Left hindlimb (tissue), 1 donor: ENCODE measurements at regions not wholly inside any gene's neighbourhood (a gene's known extent, or its start where the extent isn't known, plus 50 kb on each side); places are given as distances from the start of the nearest gene placed in this dataset.
A peak's percentile ranks its signal among the peaks of the same experiment; 100 is the strongest.
"Not testable (repeated sequence)": the region's sequence is repeated elsewhere in the genome, so short reads cannot be mapped to it uniquely, and the experiment has no call there.

ENCODE experiments used
- DNase-seq: peaks from one replicate; pipeline ENCODE4 v3.0.0-alpha.2; 2018

DNA sequence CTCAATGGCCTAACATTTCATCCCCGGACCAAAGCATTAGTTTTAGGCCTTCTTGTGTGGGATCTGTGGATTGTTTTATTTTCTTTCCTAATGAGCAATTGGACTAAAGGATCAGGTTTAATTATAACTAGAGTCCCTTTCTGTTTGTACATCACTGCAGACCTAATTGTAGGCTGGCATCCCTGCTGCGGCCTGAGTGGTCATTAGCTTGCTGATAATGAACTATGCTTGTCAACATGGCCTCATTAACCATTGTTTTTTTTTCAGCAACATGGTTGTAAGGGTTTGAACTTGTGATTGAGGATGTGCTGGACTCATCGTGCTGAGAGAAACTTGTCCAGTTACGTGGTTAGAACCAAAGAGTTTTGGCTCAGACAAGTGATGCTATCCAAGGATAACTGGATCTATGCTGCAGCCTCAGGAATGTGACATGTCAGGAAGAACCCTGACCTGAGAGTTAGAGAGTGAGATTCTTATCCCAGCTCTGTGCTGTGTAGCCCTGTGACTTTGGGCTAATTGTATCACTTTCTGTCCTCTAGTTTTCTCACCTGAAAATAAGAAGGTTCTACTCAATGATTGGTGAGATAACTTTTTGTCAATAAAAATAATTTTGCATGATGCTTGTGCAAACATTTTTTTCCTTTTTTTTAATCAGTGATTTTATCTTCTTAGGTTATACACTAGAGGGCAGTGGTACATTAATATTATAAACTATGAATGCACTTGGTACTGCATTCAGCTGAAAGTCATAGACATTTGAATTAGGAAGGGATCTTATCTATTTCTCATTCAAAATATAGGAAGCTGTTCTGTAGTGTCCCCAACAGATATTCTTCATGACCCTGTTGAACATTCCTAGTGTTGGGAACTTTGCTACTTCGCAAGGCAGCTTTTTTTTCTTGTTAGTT lies 140.9 kb downstream of the RNF144B start:
- DNase-seq: no peak

- DNase-seq: no peak
Measured at GRCh38 chr6:18530201-18530600, 143.1 kb downstream of the RNF144B start.

GRCh38 chr6:18532139-18532538 lies 145.0 kb downstream of the RNF144B start:
- no peak for DNase-seq

- no peak for DNase-seq
Measured at GRCh38 chr6:18533793-18534192, 146.6 kb downstream of the RNF144B start.

- DNase-seq: no peak
Measured at GRCh38 chr6:18536591-18537055, 149.5 kb downstream of the RNF144B start.

DNA sequence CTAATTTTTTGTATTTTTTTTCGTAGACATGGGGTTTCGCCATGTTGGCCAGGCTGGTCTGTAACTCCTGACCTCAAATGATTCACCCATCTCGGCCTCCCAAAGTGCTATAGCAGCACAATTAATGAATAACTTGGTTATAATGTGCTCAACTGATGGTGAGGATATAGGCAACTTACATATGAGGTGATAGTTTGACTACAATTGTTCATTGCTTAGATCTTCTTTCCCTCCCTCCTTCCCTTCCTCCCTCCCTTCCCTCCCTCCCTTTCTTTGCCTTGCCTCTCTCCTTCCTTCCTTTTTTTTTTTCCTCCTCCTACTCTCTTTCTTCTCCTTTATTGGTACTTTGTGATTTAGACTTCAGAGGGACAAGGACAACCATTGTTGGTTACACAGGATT lies 151.2 kb downstream of the RNF144B start:
- DNase-seq: no peak

DNA sequence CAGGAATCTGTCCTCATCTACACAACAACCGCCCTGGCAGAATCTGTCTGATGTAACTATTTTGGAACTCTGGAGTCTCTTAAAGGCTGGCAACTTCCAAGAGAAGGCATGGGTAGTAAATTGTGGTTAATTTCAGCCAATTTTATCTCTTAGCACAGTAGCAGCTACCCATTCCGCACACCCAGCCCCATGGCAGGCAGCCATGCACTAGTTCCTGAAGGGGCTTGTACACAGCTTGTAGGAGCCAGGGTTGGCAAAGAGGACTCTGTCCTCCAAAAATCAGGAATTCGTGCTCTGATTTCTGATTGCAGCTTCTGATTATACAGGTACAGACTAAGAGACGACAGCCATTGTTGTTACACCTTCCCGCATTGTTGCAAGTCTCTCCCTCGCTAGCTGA lies 155.9 kb downstream of the RNF144B start:
- DNase-seq: no peak

- DNase-seq: not testable (repeated sequence)
Measured at GRCh38 chr6:18545142-18545541, 158.0 kb downstream of the RNF144B start.

- DNase-seq: no peak
Measured at GRCh38 chr6:18545726-18546125, 158.6 kb downstream of the RNF144B start.

DNA sequence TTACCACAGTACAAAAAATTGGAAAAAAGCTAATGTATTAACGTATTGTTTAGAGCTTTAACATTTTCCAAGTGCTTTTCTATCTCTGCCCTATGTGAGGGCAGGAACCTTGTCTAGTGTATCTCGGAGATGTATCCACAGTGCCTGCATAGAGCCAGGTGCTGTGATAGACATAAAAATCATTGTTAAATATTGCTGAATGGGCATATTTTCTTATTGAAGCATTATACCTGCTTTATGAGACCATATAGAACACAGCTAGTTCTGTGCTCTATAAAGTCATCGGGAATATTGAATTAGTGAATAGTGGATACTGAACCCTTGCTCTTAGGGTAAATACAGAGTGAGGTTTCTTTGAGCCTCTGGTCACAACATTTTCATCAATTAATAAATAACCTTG lies 163.0 kb downstream of the RNF144B start:
- DNase-seq: no peak

- DNase-seq: no peak
Measured at GRCh38 chr6:18551228-18551627, 164.1 kb downstream of the RNF144B start.

DNA sequence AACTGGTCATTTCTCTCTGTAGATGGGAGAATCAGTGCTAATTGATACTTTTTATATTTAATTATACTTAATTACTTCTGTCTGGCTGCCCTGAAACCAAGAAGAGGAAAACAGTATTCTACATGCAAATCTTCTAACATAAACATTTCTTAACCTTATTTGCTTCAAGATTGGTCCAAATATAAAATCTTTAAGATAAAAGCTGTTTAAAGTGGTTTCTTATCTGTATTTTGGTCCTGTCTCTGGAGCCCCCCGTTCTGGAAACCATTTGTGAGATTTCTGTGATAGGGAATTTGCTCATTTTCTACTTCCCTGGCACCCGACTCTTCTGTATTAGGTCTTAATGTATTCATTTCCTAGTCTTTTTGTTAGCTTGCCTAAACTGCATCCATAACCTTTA lies 168.6 kb downstream of the RNF144B start:
- DNase-seq: no peak

- no peak for DNase-seq
Measured at GRCh38 chr6:18561037-18561750, 174.0 kb downstream of the RNF144B start.

- no peak for DNase-seq
Measured at GRCh38 chr6:18562726-18563125, 175.6 kb downstream of the RNF144B start.

GRCh38 chr6:18564775-18565174 lies 177.6 kb downstream of the RNF144B start:
- no peak for DNase-seq

DNA sequence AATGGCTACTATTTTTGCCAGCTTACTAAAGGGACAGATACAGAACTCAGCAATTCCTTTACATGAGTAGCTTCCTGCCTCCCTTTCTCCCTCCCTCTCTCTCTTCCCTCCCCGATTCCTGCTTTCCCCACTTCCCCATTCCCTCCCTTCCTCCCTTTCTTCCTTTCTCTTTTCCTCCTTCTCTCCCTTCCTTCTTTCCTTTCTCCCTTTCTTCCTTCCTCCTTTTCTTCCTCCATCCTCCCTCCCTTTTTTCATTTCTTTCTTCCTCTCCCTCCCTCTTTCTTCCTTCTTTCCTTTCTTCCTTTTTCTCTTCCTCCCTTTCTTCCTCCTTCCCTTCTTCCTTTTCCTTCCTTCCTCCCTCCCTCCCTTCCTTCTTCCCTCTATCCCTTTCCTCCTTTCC lies 178.1 kb downstream of the RNF144B start:
- no peak for DNase-seq

- DNase-seq: no peak
Measured at GRCh38 chr6:18567380-18567779, 180.2 kb downstream of the RNF144B start.

GRCh38 chr6:18577491-18577890 lies 190.3 kb downstream of the RNF144B start:
- no peak for DNase-seq

- no peak for DNase-seq
Measured at GRCh38 chr6:18579166-18579565, 192.0 kb downstream of the RNF144B start.

- DNase-seq: no peak
Measured at GRCh38 chr6:18579869-18580268, 192.7 kb downstream of the RNF144B start.

DNA sequence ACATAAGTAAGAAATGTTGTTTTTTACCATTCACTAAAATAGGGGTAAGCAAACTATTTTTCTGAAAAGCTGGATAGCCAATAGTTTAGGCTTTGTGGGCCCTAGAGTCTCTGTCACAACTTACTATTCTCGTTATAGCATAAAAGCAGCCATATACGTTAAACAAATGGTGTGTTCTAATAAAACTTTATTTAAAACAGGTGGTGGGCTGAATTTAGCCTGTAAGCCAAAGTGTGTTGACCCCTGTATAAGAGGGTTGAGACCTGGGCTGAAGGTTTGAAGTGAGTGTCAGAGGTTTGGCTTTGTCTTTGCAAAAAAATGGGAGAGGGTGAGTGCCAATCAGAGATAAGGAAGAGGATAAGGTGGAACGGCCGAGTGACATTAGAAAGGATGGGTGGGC lies 197.2 kb downstream of the RNF144B start:
- DNase-seq: no peak

GRCh38 chr6:18585032-18585573 lies 198.0 kb downstream of the RNF144B start:
- DNase-seq: peak; percentile 38

- DNase-seq: no peak
Measured at GRCh38 chr6:18586133-18586532, 199.0 kb downstream of the RNF144B start.
